Choroid plexus epithelial cell (primary cell): ENCODE measurements at regions not wholly inside any gene's neighbourhood (a gene's known extent, or its start where the extent isn't known, plus 50 kb on each side); places are given as distances from the start of the nearest gene placed in this dataset.

Experiments
- DNase-seq: peaks from one replicate; pipeline ENCODE4 v3.0.0-alpha.2; 2010; ENCODE audit warnings: low read depth
- H3K4me3 ChIP-seq: 2 replicates; pipeline ENCODE4 v1.5.1; 2011; ENCODE audit warnings: low read depth, mild to moderate bottlenecking, control low read depth, low read length, moderate library complexity
- CTCF ChIP-seq: conservative IDR thresholded peaks from 2 replicates; pipeline ENCODE4 v1.5.1; 2011; ENCODE audit warnings: low read depth, mild to moderate bottlenecking, control low read depth, inconsistent platforms, low read length, moderate library complexity

GRCh38 chr10:89921403-89921802, 220.0 kb downstream of the KIF20B start:
- no peak overlapping the region for H3K4me3 ChIP-seq
- TF ChIP-seq CTCF, result no peak
- DNase-seq, result peak; percentile 3

- no peak for DNase-seq
- H3K4me3 ChIP-seq, result no peak overlapping the region
- no peak for TF ChIP-seq CTCF
Measured at GRCh38 chr10:89923661-89924060, 222.3 kb downstream of the KIF20B start.

GRCh38 chr10:89924261-89924660, 222.9 kb downstream of the KIF20B start:
- DNase-seq, result no peak
- no peak overlapping the region for H3K4me3 ChIP-seq
- no peak for TF ChIP-seq CTCF

- no peak for DNase-seq
- no peak overlapping the region for H3K4me3 ChIP-seq
- no peak for TF ChIP-seq CTCF
Measured at GRCh38 chr10:89926736-89927135, 225.3 kb downstream of the KIF20B start.

- no peak for DNase-seq
- no peak for TF ChIP-seq CTCF
- H3K4me3 ChIP-seq, result no peak overlapping the region
Measured at GRCh38 chr10:89929282-89930026, 228.1 kb downstream of the KIF20B start.

- no peak overlapping the region for H3K4me3 ChIP-seq
- no peak for DNase-seq
- TF ChIP-seq CTCF, result no peak
Measured at GRCh38 chr10:89937494-89937893, 236.1 kb downstream of the KIF20B start.

GRCh38 chr10:89940076-89940475, 238.7 kb downstream of the KIF20B start:
- H3K4me3 ChIP-seq, result no peak overlapping the region
- no peak for DNase-seq
- no peak for TF ChIP-seq CTCF
